PC-3 (cell line): ENCODE measurements at regions not wholly inside any gene's neighbourhood (a gene's known extent, or its start where the extent isn't known, plus 50 kb on each side); places are given as distances from the start of the nearest gene placed in this dataset.

Experiments used
- ATAC-seq: fragments of 200-7000 bp; cut with Tn5 transposase; 2 replicates; pipeline ENCODE4 v1.9.1; 2020; ENCODE audit warnings: mild to moderate bottlenecking, moderate library complexity
- BruUV-seq: library from RNA; stranded (reverse); fragments of 400-500 nt; replicated peaks from 2 replicates; lab custom pipeline; 2021; lab: Mats Ljungman, UMichigan
- CTCF ChIA-PET: fragments of 300-600 bp; sonication (Branson Sonifier 250); formaldehyde crosslinking; loops from one replicate; lab custom pipeline; 2022; ENCODE audit warnings: antibody characterized with exemption; lab: Charles Lee
- POLR2A ChIA-PET: fragments of 300-600 bp; sonication (Branson Sonifier 250); formaldehyde crosslinking; loops from one replicate; lab custom pipeline; 2022; ENCODE audit warnings: antibody characterized with exemption; ENCODE audit not compliant: unreplicated experiment; lab: Charles Lee
- DNase-seq: peaks from one replicate; pipeline ENCODE4 v3.0.0-alpha.2; 2015
- H2AFZ ChIP-seq: fragments of 300-600 bp; sonication (generic); 2 replicates; pipeline ENCODE4 v1.6.0; 2016; ENCODE audit warnings: antibody characterized with exemption, low read length
- H3F3A ChIP-seq: fragments of 300-600 bp; sonication (generic); one replicate; pipeline ENCODE4 v1.6.0; 2017; ENCODE audit warnings: antibody characterized with exemption, low read length, control low read depth, mild to moderate bottlenecking; ENCODE audit not compliant: unreplicated experiment
- H3K27ac ChIP-seq: fragments of 300-600 bp; sonication (generic); 2 replicates; pipeline ENCODE4 v1.5.1; 2016; ENCODE audit warnings: mild to moderate bottlenecking, low read length
- H3K27me3 ChIP-seq: fragments of 300-600 bp; sonication (generic); 2 replicates; pipeline ENCODE4 v1.6.1; 2016; ENCODE audit warnings: low read length, mixed read lengths
- H3K36me3 ChIP-seq: fragments of 300-600 bp; sonication (generic); 2 replicates; pipeline ENCODE4 v1.6.1; 2016; ENCODE audit warnings: low read depth, mixed run types, low read length, mixed read lengths
- H3K4me1 ChIP-seq: fragments of 300-600 bp; sonication (generic); 2 replicates; pipeline ENCODE4 v1.5.1; 2016; ENCODE audit warnings: low read length; ENCODE audit not compliant: insufficient read depth
- H3K4me2 ChIP-seq: fragments of 300-600 bp; sonication (generic); 2 replicates; pipeline ENCODE4 v1.6.0; 2016; ENCODE audit warnings: low read length
- H3K4me3 ChIP-seq: fragments of 300-600 bp; sonication (generic); 2 replicates; pipeline ENCODE4 v1.5.1; 2016; ENCODE audit warnings: mild to moderate bottlenecking, low read length, mixed read lengths
- H3K79me2 ChIP-seq: fragments of 300-600 bp; sonication (generic); 2 replicates; pipeline ENCODE4 v1.6.1; 2017; ENCODE audit warnings: low read length, mixed read lengths
- H3K9ac ChIP-seq: fragments of 300-600 bp; sonication (generic); 2 replicates; pipeline ENCODE4 v1.6.0; 2016; ENCODE audit warnings: mild to moderate bottlenecking, low read length
- H3K9me2 ChIP-seq: fragments of 300-600 bp; sonication (generic); replicated peaks from 2 replicates; pipeline ENCODE4 v1.6.1; 2016; ENCODE audit warnings: mixed run types, low read length, mixed read lengths
- H3K9me3 ChIP-seq: fragments of 300-600 bp; sonication (generic); 2 replicates; pipeline ENCODE4 v1.6.1; 2016; ENCODE audit warnings: low read length, mixed read lengths
- H4K20me1 ChIP-seq: fragments of 300-600 bp; sonication (generic); 2 replicates; pipeline ENCODE4 v1.6.1; 2016; ENCODE audit warnings: low read length, mixed read lengths
- EZH2 ChIP-seq: fragments of 300-600 bp; sonication (generic); IDR thresholded peaks from one replicate; pipeline ENCODE4 v1.6.1; 2017; ENCODE audit warnings: antibody characterized with exemption, mild to moderate bottlenecking, low read length; ENCODE audit not compliant: unreplicated experiment
- EZH2phosphoT487 ChIP-seq: fragments of 300-600 bp; sonication (generic); IDR thresholded peaks from 2 replicates; pipeline ENCODE4 v1.6.1; 2018; ENCODE audit warnings: mild to moderate bottlenecking, antibody characterized with exemption, low read length, borderline replicate concordance
- intact Hi-C: fragments of 100-400 bp; cut with micrococcal nuclease; formaldehyde crosslinking; loops from 2 replicates; pipeline ENCODE4 v1.9.0; 2023
- TF ChIP-seq, protein P1 (sequence below): fragments of 300-600 bp; sonication (generic); conservative IDR thresholded peaks from 2 replicates; pipeline ENCODE4 v1.5.1; 2017; ENCODE audit warnings: antibody characterized with exemption, low read depth, mild to moderate bottlenecking, low read length

GRCh38 chr5:122565331-122565730 is 209.5 kb upstream of the SNX2 start:
- no peak overlapping the region for H2AFZ ChIP-seq
- no peak for DNase-seq
- H3K4me1 ChIP-seq, result no peaks in the 10 kb centered on the region
- no peak overlapping the region for H3K27ac ChIP-seq
- H3K36me3 ChIP-seq, result no peaks in the 10 kb centered on the region
- intact Hi-C loops, result no loop called here
- ChIA-PET CTCF (no interaction called here), POLR2A (no interaction called here)
- TF ChIP-seq EZH2 (no peak), EZH2phosphoT487 (no peak)
- TF ChIP-seq, protein P1, sequence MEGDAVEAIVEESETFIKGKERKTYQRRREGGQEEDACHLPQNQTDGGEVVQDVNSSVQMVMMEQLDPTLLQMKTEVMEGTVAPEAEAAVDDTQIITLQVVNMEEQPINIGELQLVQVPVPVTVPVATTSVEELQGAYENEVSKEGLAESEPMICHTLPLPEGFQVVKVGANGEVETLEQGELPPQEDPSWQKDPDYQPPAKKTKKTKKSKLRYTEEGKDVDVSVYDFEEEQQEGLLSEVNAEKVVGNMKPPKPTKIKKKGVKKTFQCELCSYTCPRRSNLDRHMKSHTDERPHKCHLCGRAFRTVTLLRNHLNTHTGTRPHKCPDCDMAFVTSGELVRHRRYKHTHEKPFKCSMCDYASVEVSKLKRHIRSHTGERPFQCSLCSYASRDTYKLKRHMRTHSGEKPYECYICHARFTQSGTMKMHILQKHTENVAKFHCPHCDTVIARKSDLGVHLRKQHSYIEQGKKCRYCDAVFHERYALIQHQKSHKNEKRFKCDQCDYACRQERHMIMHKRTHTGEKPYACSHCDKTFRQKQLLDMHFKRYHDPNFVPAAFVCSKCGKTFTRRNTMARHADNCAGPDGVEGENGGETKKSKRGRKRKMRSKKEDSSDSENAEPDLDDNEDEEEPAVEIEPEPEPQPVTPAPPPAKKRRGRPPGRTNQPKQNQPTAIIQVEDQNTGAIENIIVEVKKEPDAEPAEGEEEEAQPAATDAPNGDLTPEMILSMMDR, result no peak
- no peak overlapping the region for H3K9ac ChIP-seq
- BruUV-seq, result no TSS peak
- H3F3A ChIP-seq, result no peaks in the 10 kb centered on the region
- ATAC-seq, result no peak
- no peaks in the 10 kb centered on the region for H3K79me2 ChIP-seq
- H4K20me1 ChIP-seq, result no peaks in the 10 kb centered on the region
- no peak overlapping the region for H3K4me3 ChIP-seq
- H3K27me3 ChIP-seq, result peaks cover 18% of the 10 kb centered on the region
- H3K4me2 ChIP-seq, result no peak overlapping the region
- H3K9me3 ChIP-seq, result no peaks in the 10 kb centered on the region
- no peaks in the 10 kb centered on the region for H3K9me2 ChIP-seq

DNA sequence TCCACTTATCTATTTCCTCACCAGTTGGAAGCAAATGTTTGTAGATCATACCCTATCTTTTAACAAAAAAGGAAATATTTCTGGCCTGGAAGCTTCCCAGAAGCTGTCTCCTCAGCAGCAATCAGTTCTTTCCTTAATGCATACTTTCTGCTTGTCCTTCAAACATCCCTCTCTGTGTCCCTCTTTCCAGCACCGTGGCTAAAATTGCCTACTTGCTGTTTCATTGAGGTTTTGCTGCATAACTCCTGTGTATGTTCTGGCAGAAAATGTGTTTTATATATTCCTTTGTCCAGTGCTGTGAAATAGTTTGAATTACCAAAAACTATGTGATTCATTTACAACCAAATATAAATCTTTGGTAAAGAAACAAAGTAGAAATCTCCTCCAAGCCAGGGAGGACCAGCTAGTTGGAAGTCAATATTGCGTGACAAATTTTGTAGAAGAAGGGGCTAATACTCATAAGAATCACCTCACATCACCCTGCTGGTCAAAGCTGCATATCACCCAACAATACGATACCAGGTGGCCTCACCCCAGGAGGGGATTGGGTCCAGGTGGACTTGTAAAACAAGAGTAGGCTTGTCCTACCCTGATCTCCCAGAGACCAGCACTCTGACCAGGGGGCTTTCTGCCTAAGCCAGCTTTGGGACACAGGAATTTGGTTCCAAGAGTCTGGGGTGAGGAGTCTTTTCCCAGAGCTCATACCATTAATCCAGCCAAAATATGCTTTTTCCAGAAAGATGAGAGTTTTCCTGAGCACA is 198.4 kb upstream of the SNX2 start:
- H3K4me3 ChIP-seq, result no peak overlapping the region
- intact Hi-C loops, result no loop called here
- H2AFZ ChIP-seq, result no peak overlapping the region
- no peaks in the 10 kb centered on the region for H3K4me1 ChIP-seq
- CTCF ChIA-PET, result no interaction called here
- no peaks in the 10 kb centered on the region for H3F3A ChIP-seq
- H3K4me2 ChIP-seq, result no peak overlapping the region
- H3K27me3 ChIP-seq, result 0 out of 2 replicates have a peak, but pooled peaks cover 3% of the 10 kb centered on the region
- ATAC-seq (no peak), DNase-seq (no peak)
- H3K79me2 ChIP-seq, result no peaks in the 10 kb centered on the region
- H3K9me2 ChIP-seq, result no peaks in the 10 kb centered on the region
- POLR2A ChIA-PET, result no interaction called here
- no peak overlapping the region for H3K27ac ChIP-seq
- H4K20me1 ChIP-seq, result no peaks in the 10 kb centered on the region
- H3K9me3 ChIP-seq, result no peaks in the 10 kb centered on the region
- TF ChIP-seq EZH2phosphoT487, result no peak
- no peak for TF ChIP-seq EZH2
- TF ChIP-seq, protein P1, result no peak
- no TSS peak for BruUV-seq
- H3K9ac ChIP-seq, result no peak overlapping the region
- H3K36me3 ChIP-seq, result no peaks in the 10 kb centered on the region

DNA sequence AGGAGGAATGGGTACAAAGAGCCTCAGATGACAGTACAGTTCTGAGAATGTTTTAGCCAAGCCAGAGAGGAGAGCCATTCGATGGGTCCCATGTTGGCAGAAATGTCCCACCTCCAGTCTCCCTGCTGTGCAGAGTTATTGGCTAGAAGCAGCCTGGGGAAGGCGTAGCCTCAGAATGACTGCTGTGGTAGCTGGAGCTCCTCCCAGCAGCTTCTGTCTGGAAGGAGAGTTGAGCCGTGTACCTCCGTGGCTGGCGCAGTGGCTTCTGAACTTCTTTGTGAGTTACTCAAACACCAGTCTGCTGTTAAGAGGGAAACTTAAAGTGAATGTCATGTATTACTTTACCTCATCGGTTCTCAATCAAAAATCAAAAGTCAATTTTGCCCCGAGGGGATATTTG is 193.3 kb upstream of the SNX2 start:
- TF ChIP-seq EZH2 (no peak), EZH2phosphoT487 (no peak)
- TF ChIP-seq, protein P1, result no peak
- Histone ChIP-seq H3K36me3 (no peaks in the 10 kb centered on the region), H3K27me3 (peaks cover 28% of the 10 kb centered on the region), H4K20me1 (no peaks in the 10 kb centered on the region), H3K4me1 (no peaks in the 10 kb centered on the region), H3K79me2 (no peaks in the 10 kb centered on the region), H3K4me3 (no peak overlapping the region), H3K9me3 (no peaks in the 10 kb centered on the region), H3F3A (no peaks in the 10 kb centered on the region), H3K9ac (no peak overlapping the region), H3K4me2 (no peak overlapping the region), H3K9me2 (no peaks in the 10 kb centered on the region), H3K27ac (no peak overlapping the region), H2AFZ (no peak overlapping the region)
- ChIA-PET POLR2A (no interaction called here), CTCF (no interaction called here)
- ATAC-seq (no peak), DNase-seq (no peak)
- no TSS peak for BruUV-seq
- intact Hi-C loops, result no loop called here
